HG03097 (cell line): ENCODE measurements at regions not wholly inside any gene's neighbourhood (a gene's known extent, or its start where the extent isn't known, plus 50 kb on each side); places are given as distances from the start of the nearest gene placed in this dataset.
"Not testable (repeated sequence)": the region's sequence is repeated elsewhere in the genome, so short reads cannot be mapped to it uniquely, and the experiment has no call there.

Experiments used
- ATAC-seq: cut with Tn5 transposase; IDR thresholded peaks from one replicate; pipeline ENCODE4 v1.9.1; 2021; ENCODE audit not compliant: unreplicated experiment, low FRiP score

DNA sequence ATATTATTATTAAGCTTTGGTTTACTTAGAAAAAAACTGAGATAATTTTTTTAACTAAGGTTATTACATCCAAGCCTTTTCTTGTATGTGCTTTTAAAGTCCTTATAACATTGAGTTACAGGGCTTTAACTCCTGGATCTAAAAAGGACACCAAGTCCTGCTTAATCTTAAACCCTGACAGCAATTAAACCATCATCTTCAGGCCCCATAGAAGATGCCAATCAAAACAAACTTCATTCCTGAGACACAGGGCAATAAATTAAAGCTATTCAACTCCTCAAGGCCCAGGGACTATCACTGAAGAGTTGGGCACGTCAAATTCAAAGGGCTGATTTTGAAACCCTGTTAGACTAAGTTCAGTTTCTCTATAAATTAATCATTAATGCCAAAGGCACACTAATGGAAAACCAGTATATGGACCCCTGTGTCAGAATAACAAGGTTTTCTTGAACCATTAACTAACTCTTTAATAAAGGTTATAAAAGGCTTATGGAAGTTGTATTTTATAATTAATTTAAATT, 1152.6 kb downstream of the NSUN3 start:
- no peak for ATAC-seq

DNA sequence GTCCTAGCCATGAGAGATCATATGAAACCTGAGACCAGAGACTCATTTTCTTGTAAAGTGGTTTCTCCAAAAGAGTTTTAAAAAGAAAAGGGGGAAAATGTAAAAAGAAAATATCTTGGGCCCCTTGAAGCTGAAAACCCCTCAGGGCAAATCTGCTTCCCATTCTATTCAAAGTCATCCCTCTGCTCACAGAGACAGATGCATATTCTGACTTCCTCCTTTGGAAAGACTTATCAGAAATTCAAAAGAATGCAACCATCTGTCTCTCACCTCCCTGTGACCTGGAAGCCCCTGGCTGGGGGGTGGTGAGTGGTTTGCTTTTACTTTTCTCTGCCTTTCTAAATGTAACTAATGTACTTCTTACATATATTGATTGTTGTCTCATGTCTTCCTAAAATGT, 1154.8 kb downstream of the NSUN3 start:
- no peak for ATAC-seq

- ATAC-seq, result no peak
These were observed 1155.6 kb downstream of the NSUN3 start for GRCh38 chr3:95218484-95218883.

DNA sequence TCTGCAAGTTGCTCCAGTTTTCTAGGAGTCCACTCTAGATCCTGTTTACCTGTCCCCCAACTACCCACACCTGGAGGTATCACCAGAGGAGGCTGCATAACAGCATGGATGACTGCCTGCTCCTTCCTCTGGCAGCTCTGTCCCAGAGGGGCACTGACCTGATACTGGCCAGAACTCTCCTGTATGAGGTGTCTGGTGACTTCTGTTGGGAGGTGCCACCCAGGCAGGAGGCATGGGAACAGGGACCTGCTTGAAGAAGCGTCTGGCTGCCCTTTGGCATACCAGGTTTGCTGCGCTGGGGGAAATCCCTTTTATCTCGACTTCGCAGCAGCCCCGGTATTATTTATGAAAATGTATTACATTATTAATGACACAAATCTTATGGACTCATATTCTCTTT, 1163.6 kb downstream of the NSUN3 start:
- no peak for ATAC-seq

DNA sequence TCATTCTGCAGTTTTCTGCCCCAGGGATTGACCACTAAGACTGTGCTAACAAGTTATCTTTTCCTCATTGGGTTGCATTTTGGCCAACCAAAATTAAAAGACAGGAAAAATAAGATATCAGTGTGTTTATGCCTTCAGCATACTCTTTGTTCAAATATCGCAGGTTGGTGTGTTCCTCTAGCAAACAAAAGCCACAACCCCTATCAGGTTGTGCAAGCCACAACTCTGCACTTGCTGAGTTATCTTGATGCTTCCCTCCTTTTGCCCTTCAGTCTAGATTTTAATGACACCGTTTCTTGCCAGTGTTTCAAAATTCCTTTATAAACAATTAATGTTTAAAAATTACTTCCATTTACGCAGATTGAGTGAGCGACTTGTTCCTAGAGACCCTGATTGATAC, 1164.2 kb downstream of the NSUN3 start:
- ATAC-seq, result no peak

DNA sequence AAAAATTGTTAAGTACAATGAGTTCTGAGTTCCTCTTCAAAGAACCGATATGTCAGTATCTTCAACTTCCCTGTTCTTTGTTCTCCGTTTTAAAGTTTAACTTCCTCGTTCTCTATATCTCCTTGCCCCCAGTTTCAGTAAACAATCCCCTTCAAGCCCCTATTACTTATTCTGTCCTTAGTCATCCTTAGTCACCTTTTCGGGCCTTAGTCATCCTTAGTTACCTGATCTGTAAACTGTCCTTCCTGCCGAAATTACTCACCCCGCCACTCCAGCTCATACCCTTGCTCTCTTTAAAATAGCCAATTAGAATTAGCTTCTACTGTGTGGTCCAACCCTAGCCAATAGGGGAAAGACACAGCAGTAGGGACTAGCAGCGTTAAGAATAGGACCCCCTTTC, 1165.6 kb downstream of the NSUN3 start:
- ATAC-seq, result no peak

- ATAC-seq, result no peak
These were observed 1173.1 kb downstream of the NSUN3 start for GRCh38 chr3:95235916-95236315.

DNA sequence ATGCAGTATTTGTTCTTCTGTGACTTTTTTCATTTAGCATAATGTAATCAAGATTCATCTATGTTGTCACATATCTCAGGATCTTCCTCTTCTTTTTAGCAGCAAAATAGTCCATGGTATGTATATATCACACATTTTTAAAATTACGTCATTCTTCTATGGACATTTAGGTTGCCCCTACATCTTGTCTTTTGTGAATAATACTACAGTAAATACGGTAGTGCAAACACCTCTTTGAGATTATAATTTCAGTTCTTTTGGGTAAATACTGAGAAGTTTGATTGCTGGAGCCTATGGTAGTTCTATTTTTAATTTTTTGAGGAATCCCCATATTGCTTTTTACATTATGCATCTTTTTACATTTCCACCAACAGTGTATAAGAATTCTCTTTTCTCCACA, 1174.9 kb downstream of the NSUN3 start:
- no peak for ATAC-seq

DNA sequence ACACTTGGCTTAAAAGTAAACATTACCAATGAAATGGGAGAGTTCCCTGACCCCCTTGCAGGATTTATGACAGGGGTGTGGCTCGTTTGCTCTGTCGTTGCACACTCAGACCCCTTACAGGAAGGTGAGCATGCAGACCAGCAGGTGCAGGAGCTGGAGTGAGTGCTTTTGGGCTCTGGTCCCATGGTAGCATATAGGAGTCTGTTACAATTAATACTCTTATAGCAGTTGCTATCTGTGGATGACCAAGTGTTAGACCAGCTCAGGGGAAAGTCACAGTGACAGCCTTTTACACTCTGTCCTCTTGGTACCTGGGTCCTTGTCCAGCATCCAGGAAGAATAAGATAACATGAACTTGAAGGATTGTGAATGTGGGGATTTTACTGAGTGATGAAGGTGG, 1177.5 kb downstream of the NSUN3 start:
- ATAC-seq, result no peak

DNA sequence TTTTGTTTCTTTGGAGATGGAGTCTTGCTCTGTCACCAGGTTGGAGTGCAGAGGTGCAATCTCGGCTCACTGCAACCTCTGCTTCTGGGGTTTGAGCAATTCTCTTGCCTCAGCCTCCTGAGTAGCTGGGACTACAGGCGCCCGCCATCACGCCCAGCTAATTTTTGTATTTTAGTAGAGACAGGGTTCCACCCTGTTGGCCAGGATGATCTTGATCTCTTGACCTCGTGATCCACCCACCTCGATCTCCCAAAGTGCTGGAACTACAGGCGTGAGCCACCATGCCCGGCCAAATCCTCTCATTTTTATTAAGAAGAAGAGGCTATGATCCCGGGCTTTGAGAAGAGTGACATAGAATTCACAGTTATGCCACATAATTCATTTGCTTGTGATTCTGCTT, 1178.4 kb downstream of the NSUN3 start:
- ATAC-seq, result not testable (repeated sequence)

DNA sequence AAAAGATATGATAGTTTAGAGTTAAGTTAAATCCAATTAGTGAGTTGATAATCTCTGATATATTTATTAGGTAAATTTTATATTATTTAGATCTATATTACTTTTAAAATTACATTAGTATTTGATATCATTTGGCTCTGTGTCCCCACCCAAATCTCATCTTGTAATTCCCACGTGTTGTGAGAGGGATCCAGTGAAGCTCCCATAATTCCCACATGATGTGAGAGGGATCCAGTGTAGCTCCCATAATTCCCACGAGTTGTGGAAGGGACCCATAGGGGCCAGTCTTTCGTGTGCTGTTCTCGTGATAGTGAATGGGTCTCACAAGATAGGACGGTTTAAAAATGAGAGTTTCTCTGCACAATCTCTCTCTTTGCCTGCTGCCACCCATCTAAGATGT, 1183.6 kb downstream of the NSUN3 start:
- ATAC-seq, result no peak

GRCh38 chr3:95254061-95254460, 1191.2 kb downstream of the NSUN3 start:
- ATAC-seq, result no peak

DNA sequence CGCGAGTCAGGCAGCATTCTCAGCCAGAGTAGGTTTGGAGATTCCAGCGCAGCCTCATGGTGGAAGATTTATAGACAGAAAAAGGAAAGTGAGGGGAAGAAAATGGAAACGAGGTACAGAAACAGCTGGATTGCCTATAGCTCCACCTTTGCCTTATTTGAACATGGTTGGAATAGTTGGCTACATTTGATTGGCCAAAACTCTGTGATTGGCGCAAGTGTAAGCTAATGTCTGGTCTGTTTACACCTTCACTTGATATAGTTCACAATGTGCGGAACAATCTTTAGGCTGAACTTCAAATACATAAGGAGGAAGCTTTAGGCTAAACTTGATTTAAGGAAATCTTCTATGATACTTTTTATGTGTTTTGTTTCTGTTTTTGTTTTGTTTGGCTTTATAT, 1191.9 kb downstream of the NSUN3 start:
- no peak for ATAC-seq

GRCh38 chr3:95265129-95265528, 1202.3 kb downstream of the NSUN3 start:
- no peak for ATAC-seq

DNA sequence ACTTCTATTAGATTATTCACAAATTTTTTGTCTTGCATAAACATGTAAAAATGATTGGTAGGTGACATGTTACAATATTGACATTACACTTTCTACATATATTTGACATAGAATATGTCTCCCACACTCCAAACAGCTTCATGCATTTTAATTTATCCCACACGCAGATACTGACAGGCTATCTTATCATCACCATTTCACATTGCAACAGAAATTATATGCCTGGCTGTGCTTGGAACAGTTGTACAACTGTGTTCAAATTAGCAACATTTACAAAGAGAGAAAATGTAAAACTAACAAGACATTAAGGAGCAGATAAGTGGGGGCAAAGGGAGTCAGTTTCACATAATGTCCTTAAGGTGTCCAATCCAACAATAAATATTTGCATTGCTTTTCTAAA, 1208.5 kb downstream of the NSUN3 start:
- no peak for ATAC-seq

DNA sequence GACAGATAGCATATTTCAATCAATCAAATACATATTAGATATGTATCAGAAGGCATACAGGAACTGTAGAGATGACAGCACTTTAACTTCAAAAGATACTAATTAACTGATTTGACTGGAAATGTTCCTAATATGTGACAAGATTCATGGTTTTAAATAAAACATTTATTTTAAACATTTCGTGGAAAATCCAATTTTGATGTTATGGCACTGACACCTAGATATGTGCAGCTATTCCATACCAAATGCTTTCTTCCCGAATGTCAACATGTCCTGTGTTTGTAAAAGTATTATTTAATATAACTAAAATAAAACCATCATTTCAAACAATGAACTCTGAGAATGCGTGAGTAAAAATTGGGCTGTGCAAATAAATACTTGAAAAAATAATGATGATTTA, 1209.3 kb downstream of the NSUN3 start:
- ATAC-seq, result no peak

- ATAC-seq, result no peak
These were observed 1209.9 kb downstream of the NSUN3 start for GRCh38 chr3:95272781-95273180.

GRCh38 chr3:95277613-95278012, 1214.8 kb downstream of the NSUN3 start:
- ATAC-seq, result no peak

DNA sequence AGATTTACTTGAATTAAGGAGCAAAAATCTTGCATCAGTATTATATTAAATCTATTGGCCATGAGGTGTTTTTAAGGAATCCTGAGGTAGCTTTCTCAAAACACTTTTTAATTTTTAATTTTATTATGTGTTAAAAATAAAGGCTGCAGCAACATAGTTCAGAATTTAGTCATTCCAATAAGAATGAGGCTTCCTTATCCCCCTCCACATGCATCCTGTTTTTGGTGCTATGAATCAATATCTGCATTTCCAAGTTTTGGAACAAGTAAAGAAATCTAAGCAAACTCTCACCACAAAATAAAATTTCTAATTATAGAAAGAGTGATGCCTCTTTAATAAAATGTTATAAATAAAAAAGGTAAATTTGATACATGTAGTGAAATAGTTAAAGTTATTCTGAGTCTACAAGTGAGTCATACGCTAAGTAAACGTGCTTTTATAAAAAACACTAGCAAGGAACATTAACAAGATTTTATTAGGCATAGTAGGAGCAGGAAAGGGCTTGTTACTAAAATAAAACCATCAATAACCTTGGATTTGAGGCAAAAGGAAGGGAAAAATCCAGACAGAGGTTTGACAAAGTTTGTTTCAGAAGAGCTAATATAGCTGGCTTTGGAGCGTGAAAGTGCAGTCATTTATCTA, 1218.0 kb downstream of the NSUN3 start:
- no peak for ATAC-seq

- ATAC-seq, result no peak
These were observed 1226.4 kb downstream of the NSUN3 start for GRCh38 chr3:95289295-95289694.

DNA sequence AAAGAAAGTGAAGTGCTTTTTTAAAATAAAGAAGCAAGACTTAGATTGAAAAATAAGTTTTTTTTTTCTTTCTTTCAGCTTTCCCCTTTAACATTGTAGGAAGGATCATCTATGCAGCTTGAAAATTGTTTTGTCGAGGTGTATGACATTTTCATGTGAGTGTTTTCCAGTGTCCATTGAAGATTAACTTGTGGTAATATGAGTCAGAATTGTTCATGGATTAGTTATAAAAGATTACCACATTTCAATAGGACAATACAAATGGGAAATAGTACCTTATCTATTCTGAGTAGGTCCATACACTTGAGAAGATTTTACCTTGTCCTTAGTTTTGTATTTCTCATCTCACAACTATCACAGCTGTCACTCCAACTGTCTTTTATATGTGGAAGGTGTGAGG, 1234.7 kb downstream of the NSUN3 start:
- no peak for ATAC-seq

- ATAC-seq, result no peak
These were observed 1239.2 kb downstream of the NSUN3 start for GRCh38 chr3:95302044-95302443.

DNA sequence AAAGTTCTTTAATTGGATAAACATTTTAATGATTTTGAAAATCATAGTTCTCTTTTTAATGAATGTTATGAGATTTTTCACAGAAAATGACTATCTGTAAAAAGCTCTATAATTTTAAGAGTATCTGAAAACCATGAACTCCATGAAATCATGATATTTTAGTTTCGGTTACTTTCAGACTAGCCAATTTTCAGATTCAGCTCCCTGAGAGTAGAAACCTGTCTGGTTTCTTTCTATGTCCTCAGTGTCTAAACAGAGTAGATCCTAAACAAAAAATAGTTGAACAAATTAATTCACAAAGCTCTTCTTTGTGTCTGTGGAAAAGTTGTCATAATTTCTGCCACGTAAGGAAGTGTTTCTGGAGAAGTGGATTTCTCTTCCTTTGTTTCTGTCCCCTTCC, 1247.7 kb downstream of the NSUN3 start:
- ATAC-seq, result no peak
